ENCODE measurements at regions not wholly inside any gene's neighbourhood (a gene's known extent, or its start where the extent isn't known, plus 50 kb on each side); places are given as distances from the start of the nearest gene placed in this dataset.

DNA sequence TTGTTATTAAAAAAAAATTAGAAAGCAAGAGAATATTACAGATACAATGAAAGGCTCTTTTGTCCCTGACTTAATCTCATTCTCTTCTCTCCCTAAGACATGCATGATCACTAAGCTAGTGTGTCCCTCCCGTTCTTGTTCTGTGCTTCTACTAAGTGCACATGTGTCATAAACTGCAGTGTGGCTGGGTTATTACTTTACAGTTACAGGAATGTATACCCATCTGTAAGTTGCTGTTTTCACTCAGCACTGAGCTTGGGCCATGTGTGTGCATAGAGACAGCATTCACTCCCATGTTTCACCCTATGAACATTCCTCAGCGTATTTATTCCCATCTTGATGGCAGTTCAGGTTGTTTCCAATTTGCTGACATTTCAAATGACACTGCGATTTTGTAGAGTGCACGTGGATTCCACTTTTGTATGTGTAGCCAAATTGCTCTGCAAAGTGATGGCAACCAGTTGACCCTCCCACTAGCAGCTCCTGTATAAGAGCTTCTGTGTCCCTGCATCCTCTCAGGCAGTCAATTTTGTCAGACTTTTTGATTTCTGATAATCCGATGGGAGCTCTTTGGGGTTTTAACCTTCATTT, 145.8 kb upstream of the UBE2E1 start:
- TF ChIP-seq SIN3A (IDR thresholded peaks at IDR 0.05; ENCODE audit: borderline replicate concordance, insufficient read depth, low read length) (no peak), POLR2AphosphoS5 (IDR thresholded peaks at IDR 0.05; ENCODE audit: low read depth, low read length) (no peak), FOXP2 (optimal IDR thresholded peaks at IDR 0.05; ENCODE audit: borderline replicate concordance, extremely low read depth, extremely low read length, insufficient read depth) (no peak), TAF1 (IDR thresholded peaks at IDR 0.05; ENCODE audit: borderline replicate concordance, insufficient read depth, low read length) (no peak)
- TF ChIP-seq, protein P1, sequence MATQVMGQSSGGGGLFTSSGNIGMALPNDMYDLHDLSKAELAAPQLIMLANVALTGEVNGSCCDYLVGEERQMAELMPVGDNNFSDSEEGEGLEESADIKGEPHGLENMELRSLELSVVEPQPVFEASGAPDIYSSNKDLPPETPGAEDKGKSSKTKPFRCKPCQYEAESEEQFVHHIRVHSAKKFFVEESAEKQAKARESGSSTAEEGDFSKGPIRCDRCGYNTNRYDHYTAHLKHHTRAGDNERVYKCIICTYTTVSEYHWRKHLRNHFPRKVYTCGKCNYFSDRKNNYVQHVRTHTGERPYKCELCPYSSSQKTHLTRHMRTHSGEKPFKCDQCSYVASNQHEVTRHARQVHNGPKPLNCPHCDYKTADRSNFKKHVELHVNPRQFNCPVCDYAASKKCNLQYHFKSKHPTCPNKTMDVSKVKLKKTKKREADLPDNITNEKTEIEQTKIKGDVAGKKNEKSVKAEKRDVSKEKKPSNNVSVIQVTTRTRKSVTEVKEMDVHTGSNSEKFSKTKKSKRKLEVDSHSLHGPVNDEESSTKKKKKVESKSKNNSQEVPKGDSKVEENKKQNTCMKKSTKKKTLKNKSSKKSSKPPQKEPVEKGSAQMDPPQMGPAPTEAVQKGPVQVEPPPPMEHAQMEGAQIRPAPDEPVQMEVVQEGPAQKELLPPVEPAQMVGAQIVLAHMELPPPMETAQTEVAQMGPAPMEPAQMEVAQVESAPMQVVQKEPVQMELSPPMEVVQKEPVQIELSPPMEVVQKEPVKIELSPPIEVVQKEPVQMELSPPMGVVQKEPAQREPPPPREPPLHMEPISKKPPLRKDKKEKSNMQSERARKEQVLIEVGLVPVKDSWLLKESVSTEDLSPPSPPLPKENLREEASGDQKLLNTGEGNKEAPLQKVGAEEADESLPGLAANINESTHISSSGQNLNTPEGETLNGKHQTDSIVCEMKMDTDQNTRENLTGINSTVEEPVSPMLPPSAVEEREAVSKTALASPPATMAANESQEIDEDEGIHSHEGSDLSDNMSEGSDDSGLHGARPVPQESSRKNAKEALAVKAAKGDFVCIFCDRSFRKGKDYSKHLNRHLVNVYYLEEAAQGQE (IDR thresholded peaks at IDR 0.05; ENCODE audit: insufficient read depth in 1 of 2, low read depth in 2 of 2, low read length in 2 of 2), result no peak

DNA sequence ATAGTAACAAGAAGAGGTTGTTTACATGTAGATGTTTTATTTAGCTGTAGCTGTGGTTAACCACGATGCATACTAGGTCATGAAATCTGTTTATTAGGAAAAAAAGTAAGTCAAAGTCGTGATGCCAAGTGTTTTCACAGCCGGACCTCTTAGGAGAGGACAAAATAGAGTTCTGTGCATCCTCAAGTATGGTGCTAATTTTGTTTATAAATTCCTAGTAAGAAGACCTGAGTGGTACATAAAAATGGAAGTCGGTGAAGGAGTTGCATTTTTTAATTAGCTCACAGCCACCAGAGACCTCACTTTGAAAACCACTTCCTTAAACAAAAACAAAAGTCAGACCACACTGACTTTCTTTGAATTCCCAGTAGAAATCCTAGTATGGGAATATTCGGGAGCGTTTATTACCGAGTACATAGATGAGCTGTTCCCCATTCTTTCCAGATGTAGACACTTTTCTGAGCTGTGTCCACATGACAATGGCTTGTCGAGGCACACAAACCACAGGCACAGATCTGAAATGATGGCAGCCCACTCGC, 143.6 kb upstream of the UBE2E1 start:
- TF ChIP-seq POLR2AphosphoS5 (IDR thresholded peaks at IDR 0.05; ENCODE audit: low read depth, low read length) (no peak), FOXP2 (optimal IDR thresholded peaks at IDR 0.05; ENCODE audit: borderline replicate concordance, extremely low read depth, extremely low read length, insufficient read depth) (no peak), SIN3A (IDR thresholded peaks at IDR 0.05; ENCODE audit: borderline replicate concordance, insufficient read depth, low read length) (no peak), TAF1 (IDR thresholded peaks at IDR 0.05; ENCODE audit: borderline replicate concordance, insufficient read depth, low read length) (no peak)
- TF ChIP-seq, protein P1 (IDR thresholded peaks at IDR 0.05; ENCODE audit: insufficient read depth in 1 of 2, low read depth in 2 of 2, low read length in 2 of 2), result no peak

DNA sequence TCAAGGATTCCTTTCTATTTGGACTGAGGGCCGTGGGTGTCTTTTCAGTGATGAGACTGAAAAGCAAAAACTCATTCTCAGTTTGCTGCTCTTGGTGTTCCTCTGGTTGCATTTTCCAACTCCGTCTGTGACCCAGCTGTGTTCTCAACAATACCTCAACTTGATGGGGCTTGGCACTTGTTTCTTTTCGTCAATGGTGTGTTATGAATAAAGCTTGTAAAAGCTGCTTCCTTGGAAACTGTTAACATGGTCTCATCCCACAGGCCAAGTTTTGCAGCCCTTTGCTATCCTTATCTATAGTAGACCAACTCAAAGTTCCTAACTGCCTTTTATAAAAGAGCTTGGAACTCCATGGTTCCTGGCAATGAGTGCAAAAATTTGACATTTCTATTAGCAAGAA, 142.5 kb upstream of the UBE2E1 start:
- TF ChIP-seq SIN3A (IDR thresholded peaks at IDR 0.05; ENCODE audit: borderline replicate concordance, insufficient read depth, low read length) (no peak), TAF1 (IDR thresholded peaks at IDR 0.05; ENCODE audit: borderline replicate concordance, insufficient read depth, low read length) (no peak), FOXP2 (optimal IDR thresholded peaks at IDR 0.05; ENCODE audit: borderline replicate concordance, extremely low read depth, extremely low read length, insufficient read depth) (no peak), POLR2AphosphoS5 (IDR thresholded peaks at IDR 0.05; ENCODE audit: low read depth, low read length) (no peak)
- TF ChIP-seq, protein P1 (IDR thresholded peaks at IDR 0.05; ENCODE audit: insufficient read depth in 1 of 2, low read depth in 2 of 2, low read length in 2 of 2), result no peak

DNA sequence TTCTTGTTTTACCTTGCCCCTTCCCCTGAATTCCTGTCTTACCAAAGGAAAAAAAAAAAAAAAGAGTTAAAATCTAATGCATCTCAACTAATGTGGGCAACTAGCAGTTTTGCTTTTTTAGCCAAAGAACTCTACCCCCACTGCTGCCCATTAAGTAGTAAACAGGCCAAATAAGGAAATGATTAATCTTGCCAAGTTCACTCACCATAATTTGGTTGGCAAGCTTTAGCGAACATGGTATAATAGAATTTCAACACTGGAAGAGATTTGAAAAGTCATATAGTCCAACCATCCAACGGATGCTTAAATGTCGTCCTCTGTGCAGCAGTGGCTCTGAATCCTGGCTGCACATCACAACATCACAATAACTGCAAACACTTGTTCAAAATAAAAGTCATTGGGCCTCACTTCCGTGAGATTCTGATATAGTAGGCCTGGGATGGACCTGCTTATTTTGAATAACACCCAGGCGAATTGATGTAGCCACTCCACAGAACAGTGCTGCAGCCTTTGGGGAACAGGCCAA, 142.0 kb upstream of the UBE2E1 start:
- TF ChIP-seq TAF1 (IDR thresholded peaks at IDR 0.05; ENCODE audit: borderline replicate concordance, insufficient read depth, low read length), result no peak
- TF ChIP-seq POLR2AphosphoS5 (IDR thresholded peaks at IDR 0.05; ENCODE audit: low read depth, low read length), result no peak
- TF ChIP-seq SIN3A (IDR thresholded peaks at IDR 0.05; ENCODE audit: borderline replicate concordance, insufficient read depth, low read length), result no peak

DNA sequence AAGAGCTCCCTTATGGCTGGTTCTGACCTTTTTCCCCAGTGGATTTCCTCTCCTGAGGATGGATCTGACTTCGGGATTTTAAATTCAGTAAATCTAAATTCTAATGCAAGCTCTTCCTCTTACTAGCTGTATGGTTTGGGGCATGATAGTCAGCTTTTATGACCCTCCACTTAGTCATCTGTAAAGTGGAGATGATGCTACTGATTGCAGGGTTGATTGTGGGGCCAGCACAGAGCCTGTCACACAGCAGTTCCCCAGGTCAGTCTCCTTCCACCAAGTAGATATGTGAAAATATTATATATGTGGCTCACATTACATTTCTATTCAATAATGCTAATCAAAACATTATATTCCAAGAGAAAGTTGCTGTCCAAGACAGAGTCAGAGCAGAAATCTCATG, 141.3 kb upstream of the UBE2E1 start:
- TF ChIP-seq, protein P1 (IDR thresholded peaks at IDR 0.05; ENCODE audit: insufficient read depth in 1 of 2, low read depth in 2 of 2, low read length in 2 of 2), result no peak
- TF ChIP-seq SIN3A (IDR thresholded peaks at IDR 0.05; ENCODE audit: borderline replicate concordance, insufficient read depth, low read length) (no peak), POLR2AphosphoS5 (IDR thresholded peaks at IDR 0.05; ENCODE audit: low read depth, low read length) (no peak), TAF1 (IDR thresholded peaks at IDR 0.05; ENCODE audit: borderline replicate concordance, insufficient read depth, low read length) (no peak), FOXP2 (optimal IDR thresholded peaks at IDR 0.05; ENCODE audit: borderline replicate concordance, extremely low read depth, extremely low read length, insufficient read depth) (no peak)

Data from PFSK-1 (cell line).